GM04504 (cell line): ENCODE measurements at regions not wholly inside any gene's neighbourhood (a gene's known extent, or its start where the extent isn't known, plus 50 kb on each side); places are given as distances from the start of the nearest gene placed in this dataset.
"Not testable (repeated sequence)": the region's sequence is repeated elsewhere in the genome, so short reads cannot be mapped to it uniquely, and the experiment has no call there.

ENCODE experiments used
- DNase-seq: peaks from one replicate; pipeline ENCODE4 v3.0.0-alpha.2; 2012; ENCODE audit warnings: low read depth

GRCh38 chr12:67842124-67842523 lies 147.1 kb upstream of the IFNG-AS1 start:
- DNase-seq, result no peak

GRCh38 chr12:67843257-67843656 lies 146.0 kb upstream of the IFNG-AS1 start:
- DNase-seq, result no peak

DNA sequence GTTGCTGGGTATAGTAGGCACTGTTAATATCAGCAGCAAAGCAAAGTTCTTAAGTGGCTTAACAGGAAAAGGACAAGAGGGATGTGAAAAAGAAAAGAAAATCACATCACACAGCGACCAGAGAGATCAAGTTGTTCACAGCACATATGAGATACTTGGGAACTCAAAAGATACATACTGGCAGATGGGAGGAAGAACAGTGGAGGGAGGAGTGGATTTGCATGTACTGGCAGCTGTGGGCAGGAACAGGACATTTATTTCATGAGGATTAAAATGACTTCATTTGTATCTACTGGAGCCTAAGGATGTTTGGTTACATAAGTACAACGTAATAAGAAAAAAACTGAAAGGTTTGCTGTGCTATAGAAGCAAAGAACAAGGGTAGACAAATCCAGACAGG lies 136.5 kb upstream of the IFNG-AS1 start:
- DNase-seq, result no peak

DNA sequence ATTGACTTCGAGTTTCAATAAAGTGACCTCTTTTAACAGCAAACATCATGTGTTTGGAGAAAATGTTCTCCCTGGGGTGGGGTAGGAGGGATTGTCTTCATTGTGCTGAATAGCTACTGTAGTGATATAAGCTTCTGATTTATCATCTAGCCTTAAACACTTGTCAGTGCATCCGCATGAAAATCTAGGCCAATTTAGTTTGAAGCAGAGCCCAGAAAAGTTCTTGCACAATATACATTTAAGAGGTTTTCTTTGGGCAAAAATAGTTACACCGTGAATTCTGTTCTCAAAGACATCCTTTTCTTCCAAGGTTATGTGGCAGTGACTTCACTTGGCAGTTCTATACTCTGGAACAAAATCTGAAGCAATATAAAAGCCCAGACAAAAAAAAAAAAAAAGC lies 136.0 kb upstream of the IFNG-AS1 start:
- DNase-seq, result peak; percentile 69

GRCh38 chr12:67854351-67854750 lies 134.9 kb upstream of the IFNG-AS1 start:
- DNase-seq, result no peak

GRCh38 chr12:67855103-67855502 lies 134.1 kb upstream of the IFNG-AS1 start:
- no peak for DNase-seq

DNA sequence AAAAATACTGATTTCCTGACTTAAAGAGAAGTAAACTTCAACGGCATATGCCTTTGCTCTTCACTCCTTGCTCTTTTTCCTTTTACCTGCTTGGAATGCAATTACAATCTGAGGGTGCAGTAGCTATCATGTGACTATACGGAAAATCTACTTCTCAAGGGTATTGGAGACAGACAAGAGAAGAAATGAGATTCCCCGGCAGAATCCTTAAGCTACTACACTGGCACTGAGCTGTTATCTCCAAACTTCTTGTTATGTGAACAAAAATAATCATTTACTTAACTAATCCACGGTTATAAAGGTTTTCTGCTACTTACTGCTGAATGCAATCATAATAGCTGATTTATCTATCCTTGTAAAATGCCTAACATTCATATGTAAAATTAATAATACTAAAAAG lies 118.0 kb upstream of the IFNG-AS1 start:
- no peak for DNase-seq

- DNase-seq, result no peak
Measured at GRCh38 chr12:67873355-67873754, 115.9 kb upstream of the IFNG-AS1 start.

DNA sequence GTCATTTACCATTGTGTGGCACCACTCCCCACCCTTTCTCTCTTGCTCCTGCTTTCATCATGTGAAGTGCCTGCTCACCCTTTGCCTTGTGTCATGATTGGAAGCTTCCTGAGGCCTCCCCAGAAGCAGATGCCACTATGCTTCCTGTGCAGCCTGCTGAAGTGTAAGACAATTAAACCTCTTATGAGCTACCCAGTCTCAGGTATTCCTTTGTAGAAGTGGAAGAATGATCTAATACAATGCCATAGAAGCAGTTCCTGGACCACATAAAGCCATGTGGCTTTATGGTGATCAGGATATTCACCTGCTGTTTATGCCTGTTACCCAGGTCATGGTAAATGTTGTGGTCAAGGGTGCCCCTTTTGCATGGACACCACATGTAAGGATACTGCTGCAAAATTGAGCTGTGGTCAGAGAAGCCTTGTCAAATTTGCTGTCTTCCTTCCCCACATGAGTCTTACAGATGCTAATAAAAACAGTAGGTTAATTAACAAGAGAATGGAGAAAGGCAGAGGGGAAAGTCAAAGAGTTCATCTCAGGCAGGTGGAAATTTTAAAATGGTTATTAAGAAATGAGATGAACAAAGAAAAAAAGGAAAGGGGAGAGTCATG lies 112.8 kb upstream of the IFNG-AS1 start:
- no peak for DNase-seq

DNA sequence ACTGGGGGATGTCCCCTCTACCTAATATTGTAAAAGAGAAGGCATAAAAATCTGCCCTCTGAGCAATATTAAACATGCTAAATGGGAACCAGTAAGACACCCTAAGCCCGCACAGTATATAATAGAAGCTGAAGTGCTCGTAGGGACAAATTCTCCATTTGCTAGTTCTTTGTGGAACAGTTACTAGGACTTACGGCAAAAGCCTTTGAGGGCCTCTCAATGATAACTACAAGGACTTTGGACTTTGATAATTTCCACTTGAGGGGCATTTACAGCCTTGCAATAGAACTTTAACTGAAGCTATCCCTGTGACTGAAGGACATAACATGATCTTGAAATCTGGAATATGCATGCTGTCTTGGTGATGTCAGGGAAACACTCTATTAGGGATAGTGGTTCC lies 111.5 kb upstream of the IFNG-AS1 start:
- no peak for DNase-seq

- DNase-seq, result no peak
Measured at GRCh38 chr12:67879937-67880336, 109.3 kb upstream of the IFNG-AS1 start.

- no peak for DNase-seq
Measured at GRCh38 chr12:67881565-67881964, 107.7 kb upstream of the IFNG-AS1 start.

GRCh38 chr12:67884596-67884995 lies 104.7 kb upstream of the IFNG-AS1 start:
- DNase-seq, result no peak

DNA sequence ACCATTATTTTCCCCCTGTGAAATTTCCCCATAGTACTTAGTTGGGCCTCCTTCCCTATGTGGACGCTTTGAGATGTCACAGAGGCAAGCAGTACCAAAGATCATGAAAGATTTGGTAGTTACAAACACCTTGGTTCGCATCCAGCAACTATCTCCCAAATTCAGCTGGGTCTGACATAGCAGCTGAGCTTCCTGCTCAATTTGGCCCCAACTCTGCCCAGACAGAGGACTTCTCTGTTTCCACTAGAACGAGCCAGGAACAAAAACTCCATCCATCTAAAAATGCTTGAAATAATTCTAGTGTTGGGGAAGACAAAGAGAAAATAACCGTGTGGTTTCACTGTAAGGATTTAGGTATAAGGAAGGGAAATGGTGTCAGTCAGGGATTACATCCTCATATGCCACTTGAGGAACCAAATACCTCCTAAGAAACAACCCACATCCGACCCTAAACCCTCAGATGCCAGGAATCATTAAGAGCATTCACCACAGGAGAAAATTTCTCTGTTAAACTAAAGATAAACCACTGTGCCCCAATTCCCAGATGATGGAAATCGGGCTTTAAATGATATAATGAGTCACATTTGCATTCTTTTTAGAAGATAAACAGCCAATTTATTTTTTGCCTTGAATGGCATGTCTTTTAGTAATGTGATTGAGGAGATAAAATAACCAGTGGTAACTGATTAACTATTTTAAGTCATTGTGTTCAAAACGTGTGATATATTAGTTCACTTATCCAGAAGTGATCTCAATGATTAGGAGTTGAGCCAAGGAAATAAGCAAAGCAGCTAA lies 103.7 kb upstream of the IFNG-AS1 start:
- DNase-seq, result no peak

DNA sequence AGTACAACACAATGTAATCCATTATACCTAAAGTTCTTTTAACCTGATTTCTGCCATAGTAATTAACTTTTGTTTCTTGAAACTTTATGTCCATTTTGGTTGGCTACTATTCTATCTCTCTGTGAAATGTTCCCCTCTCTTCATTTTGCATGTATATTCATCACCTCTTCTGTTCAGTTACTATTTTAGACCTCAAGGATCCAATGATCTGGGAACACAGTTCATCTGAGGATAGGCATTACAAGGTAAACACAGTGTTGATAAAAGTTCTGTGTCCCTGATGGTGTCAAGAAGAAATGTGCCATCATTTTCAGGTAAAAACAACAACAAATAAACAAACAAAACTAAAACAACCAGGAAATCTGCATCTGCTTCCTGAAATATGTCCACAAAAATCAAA lies 102.2 kb upstream of the IFNG-AS1 start:
- DNase-seq, result no peak

DNA sequence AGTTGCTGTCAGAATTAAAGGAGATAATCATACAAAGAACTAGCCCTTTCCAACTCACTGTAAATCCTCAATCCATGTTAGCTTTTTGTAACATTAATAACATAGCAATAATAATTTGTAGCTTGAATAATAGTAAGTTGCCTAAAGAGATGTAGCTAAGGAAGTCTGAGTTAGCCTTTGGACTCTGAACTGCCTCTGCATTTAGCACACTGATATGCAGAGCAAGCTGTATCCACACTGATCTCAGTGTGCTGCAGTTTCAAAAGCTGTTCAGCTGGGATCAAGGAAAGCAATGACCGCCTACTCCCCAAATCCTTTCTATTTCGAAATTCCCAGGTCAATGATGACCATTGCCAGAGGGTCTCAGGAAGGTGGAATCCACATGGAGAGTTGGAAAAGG lies 99.3 kb upstream of the IFNG-AS1 start:
- no peak for DNase-seq

GRCh38 chr12:67890726-67891258 lies 98.5 kb upstream of the IFNG-AS1 start:
- no peak for DNase-seq

DNA sequence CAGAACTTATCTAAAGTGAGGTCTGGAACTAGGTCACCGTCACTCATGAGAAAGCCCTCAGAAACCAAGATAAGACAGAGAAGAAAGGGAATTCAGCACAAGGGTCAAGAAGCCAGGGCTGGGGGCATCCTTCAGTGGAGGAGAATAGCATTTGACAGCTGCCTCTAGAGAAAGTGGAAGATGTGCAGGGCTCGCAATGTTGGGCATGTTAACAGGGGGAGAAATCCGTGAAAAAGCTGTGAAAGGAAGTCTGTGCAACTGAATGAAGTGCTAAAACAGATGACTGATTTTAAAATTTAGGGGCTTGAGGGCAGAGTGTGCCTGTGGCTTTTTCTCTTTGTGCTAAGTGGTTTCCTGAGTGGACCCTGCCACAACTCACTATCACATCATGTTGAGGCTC lies 97.7 kb upstream of the IFNG-AS1 start:
- no peak for DNase-seq

DNA sequence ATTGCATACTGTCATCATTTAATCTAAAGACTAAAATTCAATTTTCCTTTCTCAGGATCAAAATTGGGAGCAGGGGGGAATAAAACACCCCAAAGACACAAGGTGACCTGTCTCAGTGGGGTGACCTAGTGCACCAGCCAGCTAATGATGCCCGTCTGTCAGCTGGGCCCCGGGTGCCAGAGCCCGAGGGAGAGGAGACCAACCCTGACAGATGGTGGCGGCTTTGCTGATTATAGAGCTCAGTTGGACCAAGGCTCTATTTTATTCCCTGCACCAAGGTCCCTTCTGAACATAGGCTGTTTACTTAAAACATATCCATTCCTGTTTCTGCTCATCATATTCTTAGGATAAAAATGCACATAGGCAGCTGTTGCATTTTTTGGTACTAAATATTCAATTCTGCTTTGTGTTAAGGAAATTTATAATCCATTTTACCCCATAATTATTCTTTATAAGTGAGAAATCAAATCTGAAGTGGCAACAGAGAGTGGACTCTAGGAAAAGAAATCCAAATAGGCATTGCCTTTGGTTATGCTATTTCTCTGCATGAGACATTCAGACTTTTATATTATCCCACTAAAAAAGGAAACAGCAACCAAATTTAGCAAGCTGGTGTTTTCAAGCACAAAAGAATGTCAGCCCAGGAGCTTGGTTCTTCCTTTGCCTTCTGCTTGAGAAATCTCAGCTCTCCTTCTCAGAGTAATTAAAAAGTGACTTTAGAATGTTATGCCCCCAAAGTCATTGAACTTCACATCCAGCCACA lies 96.8 kb upstream of the IFNG-AS1 start:
- no peak for DNase-seq

GRCh38 chr12:67893022-67893580 lies 96.1 kb upstream of the IFNG-AS1 start:
- DNase-seq, result no peak

DNA sequence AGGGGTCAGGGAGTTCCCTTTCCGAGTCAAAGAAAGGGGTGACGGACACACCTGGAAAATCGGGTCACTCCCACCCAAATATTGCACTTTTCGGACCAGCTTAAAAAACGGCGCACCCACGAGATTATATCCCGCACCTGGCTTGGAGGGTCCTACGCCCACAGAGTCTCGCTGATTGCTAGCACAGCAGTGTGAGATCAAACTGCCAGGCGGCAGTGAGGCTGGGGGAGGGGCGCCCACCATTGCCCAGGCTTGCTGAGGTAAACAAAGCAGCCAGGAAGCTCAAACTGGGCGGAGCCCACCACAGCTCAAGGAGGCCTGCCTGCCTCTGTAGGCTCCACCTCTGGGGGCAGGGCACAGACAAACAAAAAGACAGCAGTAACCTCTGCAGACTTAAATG lies 88.8 kb upstream of the IFNG-AS1 start:
- not testable (repeated sequence) for DNase-seq

GRCh38 chr12:67909091-67909531 lies 80.1 kb upstream of the IFNG-AS1 start:
- DNase-seq, result peak; percentile 90
